Hepatic stellate cell (primary cell): ENCODE measurements at regions not wholly inside any gene's neighbourhood (a gene's known extent, or its start where the extent isn't known, plus 50 kb on each side); places are given as distances from the start of the nearest gene placed in this dataset.
"Not testable (repeated sequence)": the region's sequence is repeated elsewhere in the genome, so short reads cannot be mapped to it uniquely, and the experiment has no call there.

Source experiments
- DNase-seq: peaks from one replicate; pipeline ENCODE4 v3.0.0; 2011; ENCODE audit warnings: low spot score

GRCh38 chr4:179116581-179116980 is 1674.3 kb upstream of the AGA start:
- DNase-seq: no peak

- no peak for DNase-seq
Observed at GRCh38 chr4:179123084-179123483, 1680.8 kb upstream of the AGA start.

DNA sequence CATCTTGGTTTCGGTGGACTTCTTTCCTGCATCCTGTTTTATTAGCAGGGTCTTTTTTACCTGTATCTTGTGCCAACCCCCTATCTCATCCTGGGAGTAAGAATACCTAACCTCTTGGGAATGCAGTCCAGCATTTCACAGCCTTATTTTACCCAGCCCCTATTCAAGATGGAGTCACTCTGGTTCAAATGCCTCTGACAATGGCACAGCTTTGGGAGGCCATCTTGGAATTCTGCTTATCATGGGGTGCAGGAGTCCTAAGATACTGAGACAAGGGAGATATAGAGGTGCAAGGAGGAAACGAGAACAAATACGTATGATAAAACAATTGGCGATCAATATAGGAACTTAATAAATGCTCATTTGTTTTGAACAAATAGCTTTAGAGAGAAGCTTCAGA is 1682.2 kb upstream of the AGA start:
- no peak for DNase-seq

DNA sequence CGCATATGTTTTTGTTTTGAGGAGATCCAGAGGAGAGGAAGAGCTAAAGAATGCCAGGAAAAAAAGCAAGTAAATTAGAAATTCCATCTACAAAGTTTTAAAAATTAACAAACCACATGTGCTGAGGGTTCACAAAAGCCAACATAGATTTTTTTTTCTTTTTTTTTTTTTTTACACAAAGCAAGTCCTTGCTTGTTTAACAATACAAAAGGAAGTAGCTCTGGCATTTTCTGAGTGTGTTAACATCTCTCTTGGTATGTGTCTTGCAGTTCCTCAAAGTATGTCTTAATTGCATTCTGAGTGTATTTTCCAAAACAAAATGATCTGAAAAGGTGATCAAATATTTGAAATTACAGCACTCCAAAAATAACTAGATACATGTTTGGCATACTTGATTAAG is 1682.7 kb upstream of the AGA start:
- no peak for DNase-seq

- no peak for DNase-seq
Observed at GRCh38 chr4:179125870-179126269, 1683.6 kb upstream of the AGA start.

DNA sequence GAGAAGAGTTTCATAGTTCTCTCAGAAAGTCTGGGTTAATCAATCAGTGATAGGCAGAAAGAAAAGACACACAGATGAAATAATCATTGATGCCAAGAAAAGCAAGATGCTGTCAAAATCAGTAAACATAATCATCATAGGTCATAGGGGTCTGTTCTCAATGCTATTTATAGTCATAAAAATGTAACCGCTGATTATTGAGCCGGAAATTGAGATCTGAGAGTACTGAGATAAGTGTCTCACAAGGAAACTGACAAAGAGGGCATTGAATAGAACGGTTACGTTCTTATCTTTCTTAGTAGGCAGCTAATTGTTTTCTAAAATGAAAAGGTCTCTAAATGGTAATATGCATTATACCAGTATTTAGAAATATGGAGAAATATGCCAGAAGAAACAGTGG is 1686.1 kb upstream of the AGA start:
- no peak for DNase-seq

- no peak for DNase-seq
Observed at GRCh38 chr4:179130122-179130714, 1688.0 kb upstream of the AGA start.

- DNase-seq: no peak
Observed at GRCh38 chr4:179145746-179146525, 1703.7 kb upstream of the AGA start.

DNA sequence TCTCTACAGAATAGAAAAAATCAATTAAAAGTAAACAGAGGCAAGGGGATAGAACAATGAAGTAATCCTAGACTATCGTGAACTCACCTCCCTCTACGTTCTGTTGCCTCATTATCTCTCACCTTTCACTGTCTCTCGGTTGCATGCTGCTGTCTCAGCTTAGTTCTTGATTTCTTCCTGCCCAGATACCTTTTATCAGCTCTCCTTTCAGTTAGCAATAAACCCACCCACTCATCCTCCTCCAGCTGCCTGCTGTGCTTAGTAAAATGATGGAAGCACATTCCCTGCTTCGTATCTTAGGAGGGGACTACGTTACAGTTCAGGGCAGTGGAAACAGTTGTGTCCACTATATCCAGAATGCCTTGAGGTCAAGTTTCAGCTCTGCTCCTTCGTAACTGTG is 1709.5 kb upstream of the AGA start:
- DNase-seq: no peak

GRCh38 chr4:179163147-179163546 is 1720.9 kb upstream of the AGA start:
- DNase-seq: no peak

DNA sequence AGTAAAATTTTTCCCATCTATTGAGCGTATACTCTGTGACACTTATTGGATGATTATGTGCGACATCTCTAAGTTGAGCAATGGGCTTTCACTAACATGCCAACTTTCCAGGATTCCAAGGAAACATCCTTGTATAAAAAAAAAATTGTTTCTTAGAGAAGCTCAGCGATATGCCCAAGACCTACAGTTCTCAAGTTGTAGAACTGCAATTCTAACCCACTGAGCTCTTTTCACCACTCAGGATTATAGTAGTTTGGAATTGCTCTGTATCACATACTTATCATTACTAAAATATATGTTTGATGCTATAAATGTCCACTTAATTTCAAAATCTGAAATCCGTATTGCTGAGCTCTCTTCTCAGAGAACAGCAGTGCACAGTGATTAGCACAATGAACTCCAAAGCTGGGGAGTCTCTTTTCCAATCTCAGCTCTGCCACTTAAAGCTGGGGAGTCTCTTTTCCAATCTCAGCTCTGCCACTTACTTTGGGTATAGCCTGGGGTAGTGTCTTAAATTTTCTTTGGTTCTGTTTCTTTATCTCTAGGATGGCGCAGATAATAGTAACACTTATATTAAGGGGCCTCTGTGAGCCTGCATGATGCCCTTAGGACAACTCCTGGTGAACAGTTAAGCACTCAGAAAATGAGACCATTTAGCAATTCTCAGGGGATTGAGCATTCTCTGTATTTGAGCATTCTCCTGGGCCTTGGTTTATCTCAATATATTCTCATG is 1722.2 kb upstream of the AGA start:
- no peak for DNase-seq

DNA sequence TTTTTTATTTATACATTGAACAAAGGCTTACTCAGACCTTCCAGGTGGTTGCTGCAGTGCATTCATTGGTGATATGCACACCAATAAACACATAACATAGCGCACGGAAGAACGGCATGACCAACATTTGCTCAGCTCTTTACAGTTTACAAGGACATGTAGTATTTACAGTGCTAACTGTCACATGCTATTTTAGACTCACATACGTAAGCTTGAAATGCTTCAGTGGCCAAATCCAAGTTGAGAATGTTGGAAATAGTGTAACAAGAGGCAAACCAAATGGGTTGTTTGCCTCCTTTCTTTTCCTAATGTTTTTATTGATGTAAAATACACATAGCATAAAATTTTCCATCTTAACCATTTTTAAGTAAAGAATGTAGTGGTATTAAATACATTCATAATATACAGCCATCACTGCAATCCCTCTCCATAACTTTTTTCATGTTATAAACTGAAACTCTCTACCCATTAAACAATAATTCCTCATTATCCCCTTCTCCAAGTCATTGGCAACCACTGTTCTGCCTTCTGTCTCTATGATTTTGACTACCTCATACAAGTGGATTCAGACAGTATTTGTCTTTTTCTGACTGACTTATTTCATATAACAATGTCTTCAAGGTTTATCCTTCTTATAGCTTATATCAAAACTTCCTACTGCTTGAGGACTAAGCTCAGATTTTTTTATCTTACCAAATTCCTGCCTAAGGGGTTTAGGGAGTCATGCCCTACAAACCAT is 1722.9 kb upstream of the AGA start:
- no peak for DNase-seq

DNA sequence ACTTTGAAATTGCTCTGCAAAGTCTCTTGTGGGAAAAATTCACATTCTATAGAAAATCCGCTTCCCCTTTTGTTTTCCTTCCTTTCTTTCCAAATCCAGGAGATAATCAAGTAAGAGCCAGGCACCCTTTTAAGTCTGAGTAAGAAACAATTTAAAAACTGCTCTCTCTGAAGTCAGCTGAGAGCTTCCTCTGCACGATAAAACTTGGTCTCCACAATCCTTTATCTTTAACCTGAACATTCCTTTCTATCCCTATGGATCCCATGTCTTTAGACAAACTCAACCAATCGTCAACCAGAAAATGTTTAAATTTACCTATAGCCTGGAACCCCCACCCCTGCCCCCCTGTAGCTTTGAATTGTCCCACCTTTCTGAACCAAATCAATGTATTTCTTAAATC is 1723.6 kb upstream of the AGA start:
- DNase-seq: no peak

- not testable (repeated sequence) for DNase-seq
Observed at GRCh38 chr4:179170308-179170707, 1728.1 kb upstream of the AGA start.

DNA sequence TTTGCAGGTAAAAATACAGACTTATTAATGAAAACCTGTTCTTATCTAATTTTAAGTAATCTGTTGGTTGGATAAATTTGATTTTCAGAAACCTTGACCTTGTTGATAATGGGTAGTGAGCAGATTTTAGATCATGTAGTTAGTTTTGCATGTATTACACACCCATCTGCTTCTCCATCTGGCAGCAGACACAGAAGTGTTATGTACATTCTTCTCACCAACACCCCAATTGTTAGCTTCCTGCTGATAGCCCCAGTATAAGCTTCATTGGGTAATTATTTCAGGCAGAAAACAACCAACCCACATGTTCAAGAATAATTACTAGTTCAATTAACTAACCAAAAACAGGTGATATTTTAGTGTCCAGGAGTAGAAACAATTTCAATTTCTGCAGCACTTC is 1740.5 kb upstream of the AGA start:
- no peak for DNase-seq

GRCh38 chr4:179195887-179196286 is 1753.7 kb upstream of the AGA start:
- DNase-seq: no peak

GRCh38 chr4:179196511-179196910 is 1754.3 kb upstream of the AGA start:
- DNase-seq: no peak

DNA sequence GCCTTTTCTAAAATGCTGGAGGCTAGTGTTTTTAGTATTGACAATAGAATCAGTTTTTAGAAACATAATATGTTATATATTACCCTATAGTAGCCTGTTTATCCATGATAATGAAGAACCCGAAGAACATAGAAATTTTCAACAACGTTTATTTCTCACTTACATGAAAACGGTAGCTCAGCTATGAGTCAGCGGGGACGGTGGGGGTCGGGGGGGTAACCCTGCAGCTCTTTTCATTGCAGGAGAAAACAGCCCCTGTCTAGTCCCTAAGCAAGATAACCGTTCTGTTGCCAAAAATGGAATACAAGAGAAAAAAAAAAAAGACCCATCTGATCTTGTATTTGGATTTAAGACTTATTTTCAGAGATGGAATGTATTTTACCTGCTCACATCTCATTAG is 1758.4 kb upstream of the AGA start:
- DNase-seq: no peak

DNA sequence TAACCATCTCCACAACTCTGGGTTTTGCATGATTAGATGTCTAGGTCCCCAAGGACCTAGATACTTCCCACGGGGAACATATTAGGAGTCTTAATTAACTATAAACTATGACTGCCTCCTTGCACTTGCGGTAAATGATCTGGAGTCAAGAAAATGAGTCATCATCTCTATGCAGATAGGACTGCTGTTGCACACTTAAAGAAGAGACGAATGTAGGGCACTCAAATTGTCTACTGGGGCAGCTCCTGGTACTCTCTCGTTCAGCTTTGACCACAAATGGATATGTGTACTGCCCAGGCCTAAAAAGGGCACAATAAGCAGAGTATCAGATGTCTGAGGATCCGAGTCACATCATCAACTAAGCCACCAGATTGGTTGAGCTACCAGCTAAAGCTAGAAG is 1783.4 kb upstream of the AGA start:
- DNase-seq: no peak

DNA sequence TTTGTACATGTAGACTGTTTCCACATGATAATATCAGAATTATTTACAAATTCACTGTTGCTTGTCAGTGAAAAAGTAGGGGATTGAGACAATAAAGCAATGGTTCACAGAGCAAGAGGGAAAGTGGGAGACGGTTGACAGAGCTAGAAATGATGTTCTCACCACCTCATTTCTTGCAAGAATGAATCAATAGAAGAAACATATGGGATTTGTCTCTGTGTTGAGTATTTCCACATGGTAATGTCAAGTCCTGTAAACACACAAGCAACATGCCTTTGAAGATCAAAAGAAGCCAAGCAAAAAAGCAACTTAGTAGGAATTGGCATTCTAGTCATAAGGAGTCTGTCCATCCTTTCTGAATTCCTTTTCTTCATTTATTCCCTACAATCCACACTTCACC is 1806.6 kb upstream of the AGA start:
- no peak for DNase-seq

GRCh38 chr4:179268791-179269190 is 1826.6 kb upstream of the AGA start:
- no peak for DNase-seq

DNA sequence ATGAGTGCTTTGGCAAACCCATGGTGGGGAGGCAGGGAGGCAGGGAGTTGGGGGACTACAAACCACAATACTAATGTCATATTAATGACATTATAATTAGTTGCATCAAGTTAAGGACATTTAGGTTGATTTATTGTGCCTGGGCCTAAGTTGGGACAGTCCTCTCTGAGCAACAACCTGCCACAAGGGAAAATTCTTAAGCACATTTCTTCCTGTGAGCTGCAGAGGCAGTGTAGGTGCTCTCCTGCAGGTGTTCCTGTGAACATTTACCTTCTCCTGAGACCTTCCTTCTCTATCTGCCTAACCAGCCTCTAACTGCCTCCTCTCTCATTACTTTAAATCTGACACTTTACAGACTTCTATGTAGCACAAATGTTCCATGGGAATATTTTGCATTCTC is 1830.0 kb upstream of the AGA start:
- DNase-seq: no peak

- DNase-seq: no peak
Observed at GRCh38 chr4:179278647-179279046, 1836.4 kb upstream of the AGA start.
